SK-N-SH (cell line): ENCODE measurements at regions not wholly inside any gene's neighbourhood (a gene's known extent, or its start where the extent isn't known, plus 50 kb on each side); places are given as distances from the start of the nearest gene placed in this dataset.

Experiments
- CTCF ChIA-PET: fragments of 300-600, 350-600 bp; formaldehyde crosslinking; extraction: SDS; loops from one replicate; lab custom pipeline; 2021; lab: Yijun Ruan, JAX
- POLR2A ChIA-PET: fragments of 350-600 bp; sonication (Branson Sonifier 250); formaldehyde crosslinking; extraction: SDS; loops from one replicate; lab custom pipeline; 2020; ENCODE audit warnings: antibody characterized with exemption, inconsistent platforms; lab: Yijun Ruan, JAX
- DNase-seq: peaks from one replicate; pipeline ENCODE4 v3.0.0; 2012
- H2AFZ ChIP-seq: fragments of 200-600 bp; sonication (generic); 2 replicates; pipeline ENCODE4 v1.8.1; 2016; ENCODE audit warnings: antibody characterized with exemption, mild to moderate bottlenecking, low read depth
- H3F3A ChIP-seq: fragments of 200-600 bp; sonication (generic); replicated peaks from 2 replicates; pipeline ENCODE3; 2016; ENCODE audit warnings: antibody characterized with exemption, mild to moderate bottlenecking; ENCODE audit not compliant: insufficient read depth
- H3K27ac ChIP-seq, 2 experiments: fragments of 200-500 bp in 1 of 2; fragments of 200-600 bp in 1 of 2; sonication (Bioruptor generic) in 1 of 2; sonication (generic), shearing (Covaris generic) in 1 of 2; 2 replicates each; pipeline versions ENCODE4 v1.5.1 to v1.6.1; 2014 to 2016; ENCODE audit warnings: low read depth in 2 of 2, inconsistent platforms in 1 of 2, low read length in 1 of 2, mild to moderate bottlenecking in 1 of 2, mixed read lengths in 1 of 2
- H3K27me3 ChIP-seq: fragments of 200-600 bp; sonication (generic), shearing (Covaris generic); 2 replicates; pipeline ENCODE4 v1.6.1; 2016; ENCODE audit warnings: mixed run types; ENCODE audit not compliant: insufficient read depth
- H3K36me3 ChIP-seq, 2 experiments: fragments of 200-500 bp in 1 of 2; fragments of 200-600 bp in 1 of 2; sonication (Bioruptor generic) in 1 of 2; sonication (generic) in 1 of 2; replicated peaks in 1 of 2; 2 replicates each; pipeline versions ENCODE3 to v1.5.1; 2014 to 2016; ENCODE audit warnings: low read length in 1 of 2, mild to moderate bottlenecking in 1 of 2; ENCODE audit not compliant: insufficient read depth in 2 of 2, control insufficient read depth in 1 of 2
- H3K4me1 ChIP-seq, 2 experiments: fragments of 200-500 bp in 1 of 2; fragments of 200-600 bp in 1 of 2; sonication (Bioruptor generic) in 1 of 2; sonication (generic), shearing (Covaris generic) in 1 of 2; 2 replicates each; pipeline versions ENCODE4 v1.5.1 to v1.6.1; 2014 to 2016; ENCODE audit warnings: low read depth in 1 of 2, low read length in 1 of 2, mixed run types in 1 of 2; ENCODE audit not compliant: insufficient read depth in 2 of 2, control insufficient read depth in 1 of 2
- H3K4me2 ChIP-seq: fragments of 200-600 bp; sonication (generic), shearing (Covaris generic); 2 replicates; pipeline ENCODE4 v1.6.1; 2017; ENCODE audit warnings: mixed run types
- H3K4me3 ChIP-seq, 2 experiments: fragments of 200-500 bp in 1 of 2; fragments of 200-600 bp in 1 of 2; sonication (Bioruptor generic) in 1 of 2; sonication (generic), shearing (Covaris generic) in 1 of 2; 2 replicates each; pipeline versions ENCODE4 v1.5.1 to v1.8.1; 2014 to 2016; ENCODE audit warnings: low read depth in 2 of 2, inconsistent platforms in 1 of 2, low read length in 1 of 2, mild to moderate bottlenecking in 1 of 2, mixed read lengths in 1 of 2, moderate library complexity in 1 of 2
- H3K79me2 ChIP-seq: fragments of 200-600 bp; sonication (generic); 2 replicates; pipeline ENCODE4 v1.8.1; 2017; ENCODE audit warnings: mild to moderate bottlenecking; ENCODE audit not compliant: insufficient read depth
- H3K9ac ChIP-seq: fragments of 200-600 bp; sonication (generic); 2 replicates; pipeline ENCODE4 v1.6.1; 2017; ENCODE audit warnings: mixed run types
- H3K9me2 ChIP-seq: fragments of 200-600 bp; sonication (generic); 2 replicates; pipeline ENCODE4 v1.6.1; 2017; ENCODE audit warnings: mixed run types
- H3K9me3 ChIP-seq: fragments of 200-600 bp; sonication (generic); 2 replicates; pipeline ENCODE4 v1.6.1; 2017; ENCODE audit warnings: mixed run types, mild to moderate bottlenecking, moderate library complexity
- H4K20me1 ChIP-seq: fragments of 200-600 bp; sonication (generic); 2 replicates; pipeline ENCODE4 v1.6.1; 2017; ENCODE audit warnings: mild to moderate bottlenecking, mixed run types; ENCODE audit not compliant: insufficient read depth
- EP300 ChIP-seq, 2 experiments: IDR thresholded peaks; 2 replicates each; pipeline versions ENCODE4 v1.4.0 to v1.6.1; 2012; ENCODE audit warnings: borderline replicate concordance in 1 of 2, low read depth in 1 of 2, low read length in 1 of 2
- EZH2phosphoT487 ChIP-seq: fragments of 200-600 bp; sonication (generic); IDR thresholded peaks from 2 replicates; pipeline ENCODE4 v1.6.1; 2017; ENCODE audit warnings: low read depth, mixed run types, mild to moderate bottlenecking, antibody characterized with exemption, moderate library complexity, borderline replicate concordance
- NFIC ChIP-seq: IDR thresholded peaks from 2 replicates; pipeline ENCODE4 v1.4.0; 2012; ENCODE audit warnings: borderline replicate concordance
- NRF1 ChIP-seq: IDR thresholded peaks from 2 replicates; pipeline ENCODE4 v1.6.1; 2012; ENCODE audit warnings: low read depth, mild to moderate bottlenecking, low read length
- TCF12 ChIP-seq: IDR thresholded peaks from 2 replicates; pipeline ENCODE4 v1.4.0; 2012
- WGBS: methylation state at CpG from one replicate; pipeline ENCODE4 v1.1.6; 2017; ENCODE audit warnings: low lambda C conversion rate; 5-methylcytosine and 5-hydroxymethylcytosine counted together
- TF ChIP-seq, protein P1 (sequence below): fragments of 200-600 bp; sonication (generic); IDR thresholded peaks from 2 replicates; pipeline ENCODE4 v1.6.1; 2017; ENCODE audit warnings: antibody characterized with exemption, mild to moderate bottlenecking, moderate library complexity
- TF ChIP-seq, protein P2 (sequence below): IDR thresholded peaks from 2 replicates; pipeline ENCODE4 v1.4.0; 2012; ENCODE audit warnings: low read depth, borderline replicate concordance

- no peak overlapping the region for H3K4me2 ChIP-seq
- TF ChIP-seq NRF1 (no peak), NFIC (no peak), EP300 (IDR thresholded peaks at IDR 0.05; ENCODE audit: borderline replicate concordance in 1 of 2, low read depth in 1 of 2, low read length in 1 of 2) (no peak), EZH2phosphoT487 (no peak), TCF12 (no peak)
- TF ChIP-seq, protein P1, sequence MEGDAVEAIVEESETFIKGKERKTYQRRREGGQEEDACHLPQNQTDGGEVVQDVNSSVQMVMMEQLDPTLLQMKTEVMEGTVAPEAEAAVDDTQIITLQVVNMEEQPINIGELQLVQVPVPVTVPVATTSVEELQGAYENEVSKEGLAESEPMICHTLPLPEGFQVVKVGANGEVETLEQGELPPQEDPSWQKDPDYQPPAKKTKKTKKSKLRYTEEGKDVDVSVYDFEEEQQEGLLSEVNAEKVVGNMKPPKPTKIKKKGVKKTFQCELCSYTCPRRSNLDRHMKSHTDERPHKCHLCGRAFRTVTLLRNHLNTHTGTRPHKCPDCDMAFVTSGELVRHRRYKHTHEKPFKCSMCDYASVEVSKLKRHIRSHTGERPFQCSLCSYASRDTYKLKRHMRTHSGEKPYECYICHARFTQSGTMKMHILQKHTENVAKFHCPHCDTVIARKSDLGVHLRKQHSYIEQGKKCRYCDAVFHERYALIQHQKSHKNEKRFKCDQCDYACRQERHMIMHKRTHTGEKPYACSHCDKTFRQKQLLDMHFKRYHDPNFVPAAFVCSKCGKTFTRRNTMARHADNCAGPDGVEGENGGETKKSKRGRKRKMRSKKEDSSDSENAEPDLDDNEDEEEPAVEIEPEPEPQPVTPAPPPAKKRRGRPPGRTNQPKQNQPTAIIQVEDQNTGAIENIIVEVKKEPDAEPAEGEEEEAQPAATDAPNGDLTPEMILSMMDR = no peak
- H3K27ac ChIP-seq = no peak overlapping the region
These were observed 200.3 kb downstream of the KTN1 start for GRCh38 chr14:55780156-55780946.

GRCh38 chr14:55781046-55781445, 201.0 kb downstream of the KTN1 start:
- POLR2A ChIA-PET = no interaction called here
- no peak overlapping the region for H3K4me2 ChIP-seq
- 29% methylated on average over 5 of the region's 5 CpGs for WGBS

More at GRCh38 chr14:55780156-55780946, 200.3 kb downstream of the KTN1 start:
- Histone ChIP-seq H3K27me3 (0 out of 2 replicates have a peak, but pooled peaks cover 6% of the 10 kb centered on the region), H3K4me1 (no peaks in the 10 kb centered on the region; a peak in 1 of 4 replicates), H3K9ac (no peak overlapping the region), H2AFZ (no peak overlapping the region), H3F3A (no peaks in the 10 kb centered on the region), H3K36me3 (no peaks in the 10 kb centered on the region), H3K79me2 (no peaks in the 10 kb centered on the region), H3K9me3 (no peaks in the 10 kb centered on the region), H3K9me2 (no peaks in the 10 kb centered on the region), H3K4me3 (no peak overlapping the region), H4K20me1 (no peaks in the 10 kb centered on the region)
- 27% methylated on average over 8 of the region's 8 CpGs for WGBS
- ChIA-PET CTCF (interaction anchor here (1.2 kb wide), 1 partner anchor 18 kb away, joined by 3 read pairs; no protein-coding TSS in a partner anchor), POLR2A (no interaction called here)
- DNase-seq = no peak

More at GRCh38 chr14:55781046-55781445, 201.0 kb downstream of the KTN1 start:
- TF ChIP-seq EZH2phosphoT487 (no peak), NFIC (no peak), NRF1 (no peak)
- TF ChIP-seq, protein P2, sequence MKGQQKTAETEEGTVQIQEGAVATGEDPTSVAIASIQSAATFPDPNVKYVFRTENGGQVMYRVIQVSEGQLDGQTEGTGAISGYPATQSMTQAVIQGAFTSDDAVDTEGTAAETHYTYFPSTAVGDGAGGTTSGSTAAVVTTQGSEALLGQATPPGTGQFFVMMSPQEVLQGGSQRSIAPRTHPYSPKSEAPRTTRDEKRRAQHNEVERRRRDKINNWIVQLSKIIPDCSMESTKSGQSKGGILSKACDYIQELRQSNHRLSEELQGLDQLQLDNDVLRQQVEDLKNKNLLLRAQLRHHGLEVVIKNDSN = no peak
- H3K9me3 ChIP-seq = no peaks in the 10 kb centered on the region
- H4K20me1 ChIP-seq = no peaks in the 10 kb centered on the region
- no peaks in the 10 kb centered on the region for H3K9me2 ChIP-seq
- H3F3A ChIP-seq = no peaks in the 10 kb centered on the region
- H3K36me3 ChIP-seq = no peaks in the 10 kb centered on the region
- no peak for DNase-seq
- H3K79me2 ChIP-seq = no peaks in the 10 kb centered on the region
- 0 out of 2 replicates have a peak, but pooled peaks cover 6% of the 10 kb centered on the region for H3K27me3 ChIP-seq
- H3K27ac ChIP-seq = no peak overlapping the region
- no peaks in the 10 kb centered on the region; a peak in 1 of 4 replicates for H3K4me1 ChIP-seq
- H3K9ac ChIP-seq = no peak overlapping the region
- CTCF ChIA-PET = interaction anchor here (1.0 to 1.2 kb wide), 2 partner anchors 19 to 49 kb away, joined by 3 read pairs; no protein-coding TSS in a partner anchor
- no peak overlapping the region for H2AFZ ChIP-seq
- H3K4me3 ChIP-seq = no peak overlapping the region
